Lung (tissue), 11 donors: ENCODE measurements at regions not wholly inside any gene's neighbourhood (a gene's known extent, or its start where the extent isn't known, plus 50 kb on each side); places are given as distances from the start of the nearest gene placed in this dataset.
"Not testable (repeated sequence)": the region's sequence is repeated elsewhere in the genome, so short reads cannot be mapped to it uniquely, and the experiment has no call there.

Source experiments
- ATAC-seq: fragments of 200-7000 bp; cut with Tn5 transposase; one replicate; pipeline ENCODE4 v1.9.1; 2020; ENCODE audit warnings: moderate number of reproducible peaks; ENCODE audit not compliant: insufficient read depth, low FRiP score
- DNase-seq, 3 donors: peaks; one replicate each; pipeline ENCODE4 v3.0.0-alpha.2; 2013 to 2017
- H3K27ac ChIP-seq, 2 donors: one replicate each; pipeline ENCODE4 v1.5.1; 2013; ENCODE audit warnings: mild to moderate bottlenecking in 2 of 2, moderate library complexity in 2 of 2, control low read depth in 1 of 2, inconsistent platforms in 1 of 2, low read depth in 1 of 2, low read length in 1 of 2
- H3K27me3 ChIP-seq, 3 donors: one replicate each; pipeline ENCODE4 v1.5.1; 2013; ENCODE audit warnings: low read length in 2 of 3; ENCODE audit not compliant: control insufficient read depth in 3 of 3, insufficient read depth in 3 of 3
- H3K36me3 ChIP-seq, 4 donors: one replicate each; pipeline ENCODE4 v1.5.1; 2013; ENCODE audit warnings: low read length in 4 of 4, mild to moderate bottlenecking in 1 of 4, moderate library complexity in 1 of 4; ENCODE audit not compliant: control insufficient read depth in 4 of 4, insufficient read depth in 4 of 4
- H3K4me1 ChIP-seq, 5 donors: one replicate each; pipeline ENCODE4 v1.5.1; 2013; ENCODE audit warnings: low read length in 5 of 5, mild to moderate bottlenecking in 2 of 5, moderate library complexity in 1 of 5; ENCODE audit not compliant: control insufficient read depth in 5 of 5, insufficient read depth in 5 of 5
- H3K4me3 ChIP-seq: one replicate; pipeline ENCODE4 v1.5.1; 2013; ENCODE audit warnings: mild to moderate bottlenecking, control low read depth, moderate library complexity
- H3K9ac ChIP-seq, 2 donors: one replicate each; pipeline ENCODE4 v1.5.1; 2013; ENCODE audit warnings: low read length in 2 of 2, control low read depth in 1 of 2; ENCODE audit not compliant: insufficient read depth in 1 of 2
- H3K9me3 ChIP-seq, 4 donors: one replicate each; pipeline ENCODE4 v1.5.1; 2013; ENCODE audit warnings: low read length in 3 of 4, mild to moderate bottlenecking in 1 of 4, moderate library complexity in 1 of 4; ENCODE audit not compliant: control insufficient read depth in 4 of 4, insufficient read depth in 3 of 4
- whole genome bisulfite sequencing, 2 donors: extraction: QIAGEN DNeasy Blood & Tissue Kit; methylation state at CpG; one replicate each; pipeline ENCODE4 v1.1.7; 2013; 5-methylcytosine and 5-hydroxymethylcytosine counted together
- TF ChIP-seq, protein P1 (sequence below): IDR thresholded peaks from 2 replicates; pipeline ENCODE4 v1.5.1; 2012; ENCODE audit warnings: mild to moderate bottlenecking; ENCODE audit errors: control extremely low read depth, extremely low read depth
- donor health status: control.
- donor health status: control.
- donor health status: Bipolar disorder and iron deficiency.
- donor health status: healthy.
- donor health status: DM: yes; HTN: yes; CAD: no.

DNA sequence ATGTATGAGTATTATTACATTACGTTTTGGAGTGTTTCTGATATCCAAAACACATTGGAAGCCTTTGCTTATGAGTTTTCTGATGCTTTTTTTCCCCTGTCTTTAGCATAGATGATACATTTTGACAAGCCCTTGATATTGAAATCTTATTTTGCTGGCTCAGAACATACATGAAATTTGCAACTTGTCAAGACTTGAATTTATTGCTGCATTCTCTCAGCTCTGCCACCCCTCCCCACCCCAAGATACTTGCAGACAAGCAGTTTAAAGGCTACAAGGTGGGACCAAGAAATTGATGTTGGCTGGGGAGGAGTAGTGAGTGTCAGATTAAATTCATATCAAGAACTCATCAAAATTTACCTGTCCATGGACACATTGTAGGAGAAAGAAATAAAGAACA, 160.2 kb downstream of the GJA1 start:
- peaks cover 0 to 18% (median 3%) of the 10 kb centered on the region in 5 donors for H3K4me1 ChIP-seq
- no peak overlapping the region for H3K27ac ChIP-seq
- WGBS, 2 donors: 87 to 94% methylated on average over 1 of the region's 1 CpG
- no peaks in the 10 kb centered on the region for H3K27me3 ChIP-seq
- TF ChIP-seq, protein P1, sequence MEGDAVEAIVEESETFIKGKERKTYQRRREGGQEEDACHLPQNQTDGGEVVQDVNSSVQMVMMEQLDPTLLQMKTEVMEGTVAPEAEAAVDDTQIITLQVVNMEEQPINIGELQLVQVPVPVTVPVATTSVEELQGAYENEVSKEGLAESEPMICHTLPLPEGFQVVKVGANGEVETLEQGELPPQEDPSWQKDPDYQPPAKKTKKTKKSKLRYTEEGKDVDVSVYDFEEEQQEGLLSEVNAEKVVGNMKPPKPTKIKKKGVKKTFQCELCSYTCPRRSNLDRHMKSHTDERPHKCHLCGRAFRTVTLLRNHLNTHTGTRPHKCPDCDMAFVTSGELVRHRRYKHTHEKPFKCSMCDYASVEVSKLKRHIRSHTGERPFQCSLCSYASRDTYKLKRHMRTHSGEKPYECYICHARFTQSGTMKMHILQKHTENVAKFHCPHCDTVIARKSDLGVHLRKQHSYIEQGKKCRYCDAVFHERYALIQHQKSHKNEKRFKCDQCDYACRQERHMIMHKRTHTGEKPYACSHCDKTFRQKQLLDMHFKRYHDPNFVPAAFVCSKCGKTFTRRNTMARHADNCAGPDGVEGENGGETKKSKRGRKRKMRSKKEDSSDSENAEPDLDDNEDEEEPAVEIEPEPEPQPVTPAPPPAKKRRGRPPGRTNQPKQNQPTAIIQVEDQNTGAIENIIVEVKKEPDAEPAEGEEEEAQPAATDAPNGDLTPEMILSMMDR: no peak
- H3K36me3 ChIP-seq: no peaks in the 10 kb centered on the region
- no peaks in the 10 kb centered on the region for H3K9me3 ChIP-seq
- no peak overlapping the region for H3K4me3 ChIP-seq
- no peak overlapping the region for H3K9ac ChIP-seq
- DNase-seq (no peak), ATAC-seq (no peak)

DNA sequence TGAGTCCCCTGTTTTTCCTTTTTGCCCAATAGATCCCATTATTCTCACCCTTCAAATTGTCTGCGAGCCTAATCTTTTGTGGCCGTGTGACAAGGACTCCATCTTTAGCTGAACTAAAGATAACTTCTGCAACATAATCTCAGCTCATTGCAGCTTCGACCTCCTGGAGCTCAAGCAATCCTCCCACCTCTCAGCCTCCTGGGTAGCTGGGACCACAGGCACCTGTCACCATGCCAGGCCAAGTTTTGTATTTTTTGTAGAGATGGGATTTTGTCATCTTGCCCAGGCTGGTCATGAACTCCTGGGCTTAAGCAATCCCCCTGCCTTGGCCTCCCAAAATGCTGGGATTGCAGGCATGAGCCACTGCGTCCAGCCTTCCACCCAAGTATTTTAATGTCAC, 161.0 kb downstream of the GJA1 start:
- Histone ChIP-seq H3K4me3 (no peak overlapping the region), H3K36me3 (no peaks in the 10 kb centered on the region), H3K9me3 (no peaks in the 10 kb centered on the region), H3K4me1 (peaks cover 0 to 18% (median 3%) of the 10 kb centered on the region in 5 donors), H3K27me3 (no peaks in the 10 kb centered on the region), H3K9ac (no peak overlapping the region), H3K27ac (no peak overlapping the region)
- DNase-seq (no peak), ATAC-seq (no peak)
- 93 to 95% methylated on average over 4 of the region's 4 CpGs for WGBS, 2 donors
- TF ChIP-seq, protein P1: no peak

DNA sequence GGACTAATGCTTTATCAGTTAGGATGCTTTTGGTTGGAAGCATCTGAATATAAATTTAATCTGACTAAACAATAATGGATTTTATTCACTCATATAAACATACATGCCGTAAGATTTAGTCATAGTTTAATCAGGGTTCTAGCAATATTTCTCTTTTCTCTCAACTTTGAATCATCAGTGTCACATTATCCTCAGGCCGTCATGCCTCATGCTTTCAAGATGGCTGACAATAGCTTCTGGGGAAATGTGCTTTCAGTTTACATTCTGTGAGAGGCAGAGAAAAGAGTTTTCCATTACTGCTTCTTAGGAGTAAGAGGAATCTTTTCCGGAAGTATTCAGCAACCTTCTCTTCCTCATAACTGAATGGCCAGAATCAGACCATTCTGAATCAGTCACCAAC, 162.2 kb downstream of the GJA1 start:
- DNase-seq: no peak
- peaks cover 0 to 16% (median 4%) of the 10 kb centered on the region in 5 donors for H3K4me1 ChIP-seq
- no peaks in the 10 kb centered on the region for H3K36me3 ChIP-seq
- H3K27me3 ChIP-seq: no peaks in the 10 kb centered on the region
- H3K4me3 ChIP-seq: no peak overlapping the region
- H3K27ac ChIP-seq: no peak overlapping the region
- TF ChIP-seq, protein P1: no peak
- ATAC-seq: no peak
- no peak overlapping the region for H3K9ac ChIP-seq
- 94 to 95% methylated on average over 3 of the region's 3 CpGs for WGBS, 2 donors
- H3K9me3 ChIP-seq: no peaks in the 10 kb centered on the region

DNA sequence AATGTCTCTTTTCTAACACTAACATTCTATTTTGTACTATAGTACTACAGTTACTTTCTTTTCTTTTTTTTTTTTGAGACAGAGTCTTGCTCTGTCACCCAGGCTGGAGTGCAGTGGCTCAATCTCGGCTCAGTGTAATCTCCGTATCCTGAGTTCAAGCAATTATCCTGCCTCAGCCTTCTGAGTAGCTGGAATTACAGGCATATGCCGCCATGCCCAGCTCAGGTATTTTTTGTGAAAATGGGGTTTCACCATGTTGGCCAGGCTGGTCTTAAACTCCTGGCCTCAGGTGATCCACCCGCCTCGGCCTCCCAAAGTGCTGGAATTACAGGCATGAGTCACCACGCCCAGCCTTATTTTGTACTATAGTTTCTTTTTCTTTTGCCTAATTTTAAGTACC, 163.9 kb downstream of the GJA1 start:
- H3K27me3 ChIP-seq, H3K4me1 ChIP-seq, H3K9me3 ChIP-seq, H3K9ac ChIP-seq, H3K36me3 ChIP-seq, H3K4me3 ChIP-seq, H3K27ac ChIP-seq, ATAC-seq, DNase-seq: not testable (repeated sequence)
- WGBS, 2 donors: 96 to 98% methylated on average over 6 of the region's 6 CpGs
